ENCODE measurements at regions not wholly inside any gene's neighbourhood (a gene's known extent, or its start where the extent isn't known, plus 50 kb on each side); places are given as distances from the start of the nearest gene placed in this dataset.

DNA sequence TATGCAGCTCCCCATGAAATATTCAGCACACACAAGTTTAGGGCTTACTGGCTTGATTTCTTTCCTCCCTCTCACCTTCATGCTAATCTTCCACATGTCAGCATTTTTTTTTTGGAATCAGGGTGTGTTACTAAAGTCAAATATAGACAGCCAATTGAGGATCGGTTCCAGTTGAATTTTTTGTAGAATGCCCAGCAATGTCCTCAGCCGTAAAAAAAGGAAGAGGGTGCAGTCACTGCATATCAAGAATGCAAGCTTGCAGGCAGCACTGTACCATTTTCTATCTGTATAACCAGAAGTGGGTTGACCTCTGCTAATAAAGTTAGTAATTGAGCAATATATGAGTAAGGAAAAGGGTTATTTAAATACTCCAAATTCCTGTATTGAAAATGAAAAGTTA, 51.4 kb upstream of the CHMP2B start:
- no peak for DNase-seq (ENCODE audit: extremely low read depth, low read depth)
- TF ChIP-seq, protein P1, sequence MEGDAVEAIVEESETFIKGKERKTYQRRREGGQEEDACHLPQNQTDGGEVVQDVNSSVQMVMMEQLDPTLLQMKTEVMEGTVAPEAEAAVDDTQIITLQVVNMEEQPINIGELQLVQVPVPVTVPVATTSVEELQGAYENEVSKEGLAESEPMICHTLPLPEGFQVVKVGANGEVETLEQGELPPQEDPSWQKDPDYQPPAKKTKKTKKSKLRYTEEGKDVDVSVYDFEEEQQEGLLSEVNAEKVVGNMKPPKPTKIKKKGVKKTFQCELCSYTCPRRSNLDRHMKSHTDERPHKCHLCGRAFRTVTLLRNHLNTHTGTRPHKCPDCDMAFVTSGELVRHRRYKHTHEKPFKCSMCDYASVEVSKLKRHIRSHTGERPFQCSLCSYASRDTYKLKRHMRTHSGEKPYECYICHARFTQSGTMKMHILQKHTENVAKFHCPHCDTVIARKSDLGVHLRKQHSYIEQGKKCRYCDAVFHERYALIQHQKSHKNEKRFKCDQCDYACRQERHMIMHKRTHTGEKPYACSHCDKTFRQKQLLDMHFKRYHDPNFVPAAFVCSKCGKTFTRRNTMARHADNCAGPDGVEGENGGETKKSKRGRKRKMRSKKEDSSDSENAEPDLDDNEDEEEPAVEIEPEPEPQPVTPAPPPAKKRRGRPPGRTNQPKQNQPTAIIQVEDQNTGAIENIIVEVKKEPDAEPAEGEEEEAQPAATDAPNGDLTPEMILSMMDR (IDR thresholded peaks at IDR 0.05; ENCODE audit: low read depth, low read length), result no peak

DNA sequence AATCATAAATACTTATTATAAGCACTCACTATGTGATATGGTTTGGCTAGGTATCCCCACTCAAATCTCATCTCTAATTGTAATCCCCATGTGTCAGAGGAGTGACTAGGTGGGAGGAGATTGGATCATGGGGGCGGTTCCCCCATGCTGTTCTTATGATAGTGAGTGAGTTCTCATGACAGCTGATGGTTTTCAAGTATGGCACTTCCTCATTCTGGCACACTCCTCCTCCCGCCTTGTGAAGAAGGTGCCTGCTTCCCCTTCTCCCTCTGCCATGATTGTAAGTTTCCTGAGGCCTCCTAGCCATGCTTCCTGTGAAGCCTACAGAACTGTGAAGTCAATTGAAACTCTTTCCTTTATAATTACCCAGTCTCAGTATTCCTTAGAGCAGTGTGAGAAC, 53.3 kb upstream of the CHMP2B start:
- no peak for DNase-seq (ENCODE audit: extremely low read depth, low read depth)
- TF ChIP-seq, protein P1 (IDR thresholded peaks at IDR 0.05; ENCODE audit: low read depth, low read length), result no peak

DNA sequence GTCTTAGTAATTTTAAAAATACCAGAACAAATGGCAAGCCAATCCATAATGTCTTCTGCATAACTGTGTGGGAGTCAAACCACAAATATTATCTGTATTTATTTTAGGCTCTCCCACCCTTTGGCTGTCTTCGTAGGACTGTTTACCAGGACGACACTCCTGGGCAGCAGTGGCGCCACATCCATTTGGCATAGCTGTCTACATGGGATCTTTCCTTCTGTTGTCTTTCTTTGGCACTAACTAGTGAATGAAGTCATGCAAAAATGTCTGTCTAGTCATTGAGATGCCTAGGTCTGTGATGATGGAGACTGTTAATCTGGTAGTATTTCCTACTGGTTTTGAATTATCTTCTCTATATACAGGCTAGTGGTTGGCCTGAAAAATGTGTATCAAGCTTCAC, 54.0 kb upstream of the CHMP2B start:
- no peak for DNase-seq (ENCODE audit: extremely low read depth, low read depth)
- TF ChIP-seq, protein P1 (IDR thresholded peaks at IDR 0.05; ENCODE audit: low read depth, low read length), result no peak

DNA sequence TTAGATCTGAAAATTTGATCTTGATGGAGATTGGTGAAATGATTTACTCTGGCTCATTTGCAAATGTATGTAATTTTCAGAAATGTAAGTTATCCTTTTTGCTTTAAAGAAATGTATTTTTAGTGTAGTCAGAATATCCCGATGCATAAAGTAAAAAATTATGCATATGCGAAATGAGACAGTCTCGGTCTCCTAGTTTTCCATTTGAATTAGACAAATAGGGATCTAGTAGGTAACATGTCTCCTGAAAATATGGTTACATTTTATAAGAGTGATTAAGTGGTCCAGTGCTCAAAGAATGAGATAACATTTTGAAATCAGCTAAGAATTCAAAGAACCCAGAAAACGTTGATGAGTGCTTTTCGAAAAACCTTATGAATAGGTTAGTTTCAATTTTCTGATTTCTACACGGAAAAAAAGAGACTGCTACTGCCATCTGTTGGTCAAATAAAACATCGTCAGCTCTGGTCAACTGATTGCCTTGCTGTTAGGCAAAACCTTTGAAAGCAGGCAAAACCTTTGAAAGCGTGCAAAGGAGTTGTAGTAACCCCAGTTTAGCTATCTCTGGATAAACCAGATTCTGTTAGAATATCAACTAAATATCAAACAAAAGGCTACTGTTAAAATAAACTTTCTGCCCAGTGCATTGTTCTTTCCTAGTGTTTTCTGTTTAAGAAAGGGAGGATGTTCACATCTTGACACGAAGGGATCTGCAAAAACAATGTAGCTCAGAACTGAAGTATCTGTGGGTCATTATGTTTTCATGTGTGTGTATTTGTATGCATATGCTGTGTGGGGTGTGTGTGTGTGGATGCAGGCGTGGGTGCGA, 59.3 kb upstream of the CHMP2B start:
- TF ChIP-seq, protein P1 (IDR thresholded peaks at IDR 0.05; ENCODE audit: low read depth, low read length), result peak; percentile 69
- DNase-seq (ENCODE audit: extremely low read depth, low read depth), result peak; percentile 16

DNA sequence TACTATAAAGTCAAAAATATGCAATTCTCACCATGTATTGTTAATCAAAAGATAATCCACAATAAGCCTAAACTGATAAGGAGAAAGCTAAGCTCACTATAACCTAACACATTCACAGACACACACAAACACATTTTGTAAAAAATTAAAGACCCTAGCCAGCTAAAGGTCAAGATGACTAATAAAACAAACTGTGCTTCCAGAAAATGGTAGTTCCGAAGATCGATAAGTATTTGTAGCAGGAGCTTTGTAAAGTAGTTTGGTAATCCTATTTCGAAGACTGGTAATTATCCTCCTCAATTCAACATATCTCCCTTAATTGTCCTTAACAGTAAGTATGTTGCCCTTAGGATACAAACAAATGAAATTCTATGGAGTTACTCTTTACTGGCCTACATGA, 62.9 kb upstream of the CHMP2B start:
- TF ChIP-seq, protein P1 (IDR thresholded peaks at IDR 0.05; ENCODE audit: low read depth, low read length), result no peak
- DNase-seq (ENCODE audit: extremely low read depth, low read depth), result no peak

DNA sequence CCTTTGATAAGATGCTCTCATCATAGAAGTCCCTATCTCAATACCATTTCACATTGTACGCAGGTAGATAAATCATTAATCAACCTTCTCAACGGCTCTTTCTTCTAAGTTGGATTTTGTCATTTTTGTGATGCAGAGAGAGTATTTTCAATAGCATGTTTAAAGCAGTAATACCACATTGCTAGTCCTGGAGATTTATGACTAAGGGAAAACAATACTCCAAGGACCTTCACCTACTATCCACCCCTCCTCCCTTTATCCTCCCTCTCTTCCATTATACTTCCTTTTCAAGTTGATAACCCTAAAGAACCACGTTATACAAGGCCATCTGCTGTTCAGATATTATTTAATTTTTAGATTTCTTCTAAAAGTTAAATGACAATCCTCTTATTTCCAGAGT, 65.3 kb upstream of the CHMP2B start:
- TF ChIP-seq, protein P1 (IDR thresholded peaks at IDR 0.05; ENCODE audit: low read depth, low read length), result no peak
- DNase-seq (ENCODE audit: extremely low read depth, low read depth), result no peak

DNA sequence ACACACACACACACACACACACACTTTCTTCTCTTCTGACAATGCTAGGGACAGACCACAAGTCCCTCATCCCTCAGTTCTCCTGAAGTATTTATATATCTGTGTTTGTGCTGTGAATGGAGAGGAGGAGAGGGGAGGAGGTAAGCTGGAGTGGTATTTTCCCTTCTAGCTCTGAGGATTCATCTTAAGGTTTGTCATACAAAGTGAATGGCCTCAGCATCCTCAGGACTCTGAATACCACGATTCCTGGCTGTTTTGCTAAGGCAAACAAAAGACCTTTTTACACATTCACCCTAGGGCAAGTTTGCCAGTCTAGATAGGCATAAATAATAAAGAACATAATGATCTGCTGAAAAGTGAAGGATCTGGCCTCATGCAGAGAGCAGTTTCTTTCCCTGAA, 65.7 kb upstream of the CHMP2B start:
- DNase-seq (ENCODE audit: extremely low read depth, low read depth), result no peak
- TF ChIP-seq, protein P1 (IDR thresholded peaks at IDR 0.05; ENCODE audit: low read depth, low read length), result no peak

All from AG09319 (cell line).